ENCODE measurements at regions not wholly inside any gene's neighbourhood (a gene's known extent, or its start where the extent isn't known, plus 50 kb on each side); places are given as distances from the start of the nearest gene placed in this dataset.

DNA sequence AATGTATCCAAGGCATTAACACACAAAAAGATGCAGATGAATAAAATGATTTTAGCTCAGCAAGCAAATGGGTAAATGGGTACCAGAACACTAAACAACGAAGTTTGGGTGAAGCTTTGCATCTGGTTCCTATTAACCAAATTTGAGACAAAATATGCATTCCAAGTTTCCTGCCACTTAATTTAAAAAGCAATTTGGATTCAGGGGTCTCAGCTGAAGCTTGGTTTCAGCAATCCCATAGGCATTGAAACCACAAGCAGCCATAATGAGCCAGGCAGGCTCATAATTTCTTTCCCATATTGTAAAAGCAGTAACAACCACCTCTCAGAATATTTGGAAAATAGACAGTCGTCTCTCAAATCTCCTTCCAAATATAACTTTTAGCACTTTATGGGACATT lies 138.9 kb downstream of the NXNL2 start:
- ChIA-PET CTCF (interaction anchor here (2.1 kb wide), 1 partner anchor 13 kb away, joined by 5 read pairs; no protein-coding TSS in a partner anchor), POLR2A (no interaction called here)
- Histone ChIP-seq H3K27ac (ENCODE audit: extremely low read depth, low read depth, low read length) (no peak overlapping the region), H3K9me3 (ENCODE audit: control insufficient read depth, insufficient read depth, low read depth, low read length) (no peaks in the 10 kb centered on the region), H3K4me1 (ENCODE audit: control insufficient read depth, insufficient read depth, low read length) (no peaks in the 10 kb centered on the region), H3K4me3 (ENCODE audit: low read depth, low read length) (no peak overlapping the region), H3K36me3 (ENCODE audit: control insufficient read depth in 2 of 2, insufficient read depth in 1 of 2, low read length in 2 of 2) (no peaks in the 10 kb centered on the region)
- TF ChIP-seq RBAK (tag by site-specific recombination; IDR thresholded peaks at IDR 0.05) (no peak), MZF1 (tag by site-specific recombination; IDR thresholded peaks at IDR 0.05; ENCODE audit: borderline replicate concordance) (no peak), ZNF112 (tag by site-specific recombination; IDR thresholded peaks at IDR 0.05) (no peak)
- TF ChIP-seq, protein P1, sequence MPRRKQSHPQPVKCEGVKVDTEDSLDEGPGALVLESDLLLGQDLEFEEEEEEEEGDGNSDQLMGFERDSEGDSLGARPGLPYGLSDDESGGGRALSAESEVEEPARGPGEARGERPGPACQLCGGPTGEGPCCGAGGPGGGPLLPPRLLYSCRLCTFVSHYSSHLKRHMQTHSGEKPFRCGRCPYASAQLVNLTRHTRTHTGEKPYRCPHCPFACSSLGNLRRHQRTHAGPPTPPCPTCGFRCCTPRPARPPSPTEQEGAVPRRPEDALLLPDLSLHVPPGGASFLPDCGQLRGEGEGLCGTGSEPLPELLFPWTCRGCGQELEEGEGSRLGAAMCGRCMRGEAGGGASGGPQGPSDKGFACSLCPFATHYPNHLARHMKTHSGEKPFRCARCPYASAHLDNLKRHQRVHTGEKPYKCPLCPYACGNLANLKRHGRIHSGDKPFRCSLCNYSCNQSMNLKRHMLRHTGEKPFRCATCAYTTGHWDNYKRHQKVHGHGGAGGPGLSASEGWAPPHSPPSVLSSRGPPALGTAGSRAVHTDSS (tag by site-specific recombination; IDR thresholded peaks at IDR 0.05) = no peak

DNA sequence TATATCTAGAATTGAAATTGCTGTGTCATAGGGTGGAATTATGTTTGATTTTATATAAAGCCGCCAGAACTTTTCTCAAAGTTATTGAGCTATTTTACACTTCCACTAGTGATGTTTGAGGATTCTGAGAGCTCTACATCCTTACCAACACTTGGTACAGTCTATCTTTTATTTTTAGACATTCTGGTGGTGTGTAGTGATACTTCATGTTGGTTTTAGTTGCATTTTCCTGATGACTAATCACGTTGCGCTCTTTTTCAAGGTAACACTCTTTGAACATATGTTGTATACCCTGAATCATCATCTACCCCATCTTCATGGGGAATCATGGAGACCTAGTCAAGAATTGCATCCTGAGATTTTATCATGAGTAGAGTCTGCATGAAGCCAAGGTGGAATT lies 141.7 kb downstream of the NXNL2 start:
- CTCF ChIA-PET = interaction anchor here (0.6 to 1.6 kb wide), 3 partner anchors 14 to 83 kb away, joined by 3 read pairs; no protein-coding TSS in a partner anchor
- H3K9me3 ChIP-seq (ENCODE audit: control insufficient read depth, insufficient read depth, low read depth, low read length) = no peaks in the 10 kb centered on the region
- H3K4me3 ChIP-seq (ENCODE audit: low read depth, low read length) = no peak overlapping the region
- POLR2A ChIA-PET = no interaction called here
- no peak overlapping the region for H3K27ac ChIP-seq (ENCODE audit: extremely low read depth, low read depth, low read length)
- TF ChIP-seq TCF7L2 (IDR thresholded peaks at IDR 0.05; ENCODE audit: borderline replicate concordance, low read depth, low read length) (no peak), ZNF664 (tag by site-specific recombination; IDR thresholded peaks at IDR 0.05) (no peak), ZNF146 (tag by site-specific recombination; IDR thresholded peaks at IDR 0.05) (no peak), YY2 (tag by site-specific recombination; IDR thresholded peaks at IDR 0.05) (no peak), ZNF544 (tag by site-specific recombination; IDR thresholded peaks at IDR 0.05) (no peak), ZNF433 (tag by site-specific recombination; IDR thresholded peaks at IDR 0.05; ENCODE audit: low read depth) (no peak), ZNF140 (tag by site-specific recombination; IDR thresholded peaks at IDR 0.05) (no peak), ZNF747 (tag by site-specific recombination; IDR thresholded peaks at IDR 0.05) (no peak), ZNF155 (tag by site-specific recombination; IDR thresholded peaks at IDR 0.05) (no peak), ZNF514 (tag by site-specific recombination; IDR thresholded peaks at IDR 0.05) (no peak), ZNF423 (tag by site-specific recombination; IDR thresholded peaks at IDR 0.05) (no peak), ZNF510 (tag by site-specific recombination; IDR thresholded peaks at IDR 0.05; ENCODE audit: insufficient replicate concordance) (no peak), ZNF221 (tag by site-specific recombination; IDR thresholded peaks at IDR 0.05; ENCODE audit: borderline replicate concordance) (no peak), EGR2 (tag by site-specific recombination; IDR thresholded peaks at IDR 0.05; ENCODE audit: low read depth) (no peak), ZNF174 (tag by site-specific recombination; IDR thresholded peaks at IDR 0.05) (no peak), ZNF621 (tag by site-specific recombination; IDR thresholded peaks at IDR 0.05) (no peak)
- TF ChIP-seq, protein P2, sequence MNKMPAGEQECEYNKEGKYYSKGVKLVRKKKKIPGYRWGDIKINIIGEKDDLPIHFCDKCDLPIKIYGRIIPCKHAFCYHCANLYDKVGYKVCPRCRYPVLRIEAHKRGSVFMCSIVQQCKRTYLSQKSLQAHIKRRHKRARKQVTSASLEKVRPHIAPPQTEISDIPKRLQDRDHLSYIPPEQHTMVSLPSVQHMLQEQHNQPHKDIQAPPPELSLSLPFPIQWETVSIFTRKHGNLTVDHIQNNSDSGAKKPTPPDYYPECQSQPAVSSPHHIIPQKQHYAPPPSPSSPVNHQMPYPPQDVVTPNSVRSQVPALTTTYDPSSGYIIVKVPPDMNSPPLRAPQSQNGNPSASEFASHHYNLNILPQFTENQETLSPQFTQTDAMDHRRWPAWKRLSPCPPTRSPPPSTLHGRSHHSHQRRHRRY (tag by site-specific recombination; IDR thresholded peaks at IDR 0.05) = no peak
- TF ChIP-seq, protein P3, sequence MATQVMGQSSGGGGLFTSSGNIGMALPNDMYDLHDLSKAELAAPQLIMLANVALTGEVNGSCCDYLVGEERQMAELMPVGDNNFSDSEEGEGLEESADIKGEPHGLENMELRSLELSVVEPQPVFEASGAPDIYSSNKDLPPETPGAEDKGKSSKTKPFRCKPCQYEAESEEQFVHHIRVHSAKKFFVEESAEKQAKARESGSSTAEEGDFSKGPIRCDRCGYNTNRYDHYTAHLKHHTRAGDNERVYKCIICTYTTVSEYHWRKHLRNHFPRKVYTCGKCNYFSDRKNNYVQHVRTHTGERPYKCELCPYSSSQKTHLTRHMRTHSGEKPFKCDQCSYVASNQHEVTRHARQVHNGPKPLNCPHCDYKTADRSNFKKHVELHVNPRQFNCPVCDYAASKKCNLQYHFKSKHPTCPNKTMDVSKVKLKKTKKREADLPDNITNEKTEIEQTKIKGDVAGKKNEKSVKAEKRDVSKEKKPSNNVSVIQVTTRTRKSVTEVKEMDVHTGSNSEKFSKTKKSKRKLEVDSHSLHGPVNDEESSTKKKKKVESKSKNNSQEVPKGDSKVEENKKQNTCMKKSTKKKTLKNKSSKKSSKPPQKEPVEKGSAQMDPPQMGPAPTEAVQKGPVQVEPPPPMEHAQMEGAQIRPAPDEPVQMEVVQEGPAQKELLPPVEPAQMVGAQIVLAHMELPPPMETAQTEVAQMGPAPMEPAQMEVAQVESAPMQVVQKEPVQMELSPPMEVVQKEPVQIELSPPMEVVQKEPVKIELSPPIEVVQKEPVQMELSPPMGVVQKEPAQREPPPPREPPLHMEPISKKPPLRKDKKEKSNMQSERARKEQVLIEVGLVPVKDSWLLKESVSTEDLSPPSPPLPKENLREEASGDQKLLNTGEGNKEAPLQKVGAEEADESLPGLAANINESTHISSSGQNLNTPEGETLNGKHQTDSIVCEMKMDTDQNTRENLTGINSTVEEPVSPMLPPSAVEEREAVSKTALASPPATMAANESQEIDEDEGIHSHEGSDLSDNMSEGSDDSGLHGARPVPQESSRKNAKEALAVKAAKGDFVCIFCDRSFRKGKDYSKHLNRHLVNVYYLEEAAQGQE (tag by site-specific recombination; IDR thresholded peaks at IDR 0.05) = no peak
- TF ChIP-seq, protein P4, sequence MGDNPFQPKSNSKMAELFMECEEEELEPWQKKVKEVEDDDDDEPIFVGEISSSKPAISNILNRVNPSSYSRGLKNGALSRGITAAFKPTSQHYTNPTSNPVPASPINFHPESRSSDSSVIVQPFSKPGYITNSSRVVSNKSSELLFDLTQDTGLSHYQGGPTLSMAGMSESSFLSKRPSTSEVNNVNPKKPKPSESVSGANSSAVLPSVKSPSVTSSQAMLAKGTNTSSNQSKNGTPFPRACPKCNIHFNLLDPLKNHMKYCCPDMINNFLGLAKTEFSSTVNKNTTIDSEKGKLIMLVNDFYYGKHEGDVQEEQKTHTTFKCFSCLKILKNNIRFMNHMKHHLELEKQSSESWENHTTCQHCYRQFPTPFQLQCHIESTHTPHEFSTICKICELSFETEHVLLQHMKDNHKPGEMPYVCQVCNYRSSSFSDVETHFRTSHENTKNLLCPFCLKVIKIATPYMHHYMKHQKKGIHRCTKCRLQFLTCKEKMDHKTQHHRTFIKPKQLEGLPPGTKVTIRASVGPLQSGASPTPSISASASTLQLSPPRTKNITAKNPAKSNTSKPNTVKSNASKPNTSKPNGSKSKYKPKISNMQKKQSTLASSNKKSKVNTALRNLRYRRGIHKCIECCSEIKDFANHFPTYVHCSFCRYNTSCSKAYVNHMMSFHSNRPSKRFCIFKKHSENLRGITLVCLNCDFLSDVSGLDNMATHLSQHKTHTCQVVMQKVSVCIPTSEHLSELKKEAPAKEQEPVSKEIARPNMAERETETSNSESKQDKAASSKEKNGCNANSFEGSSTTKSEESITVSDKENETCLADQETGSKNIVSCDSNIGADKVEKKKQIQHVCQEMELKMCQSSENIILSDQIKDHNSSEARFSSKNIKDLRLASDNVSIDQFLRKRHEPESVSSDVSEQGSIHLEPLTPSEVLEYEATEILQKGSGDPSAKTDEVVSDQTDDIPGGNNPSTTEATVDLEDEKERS (tag by site-specific recombination; IDR thresholded peaks at IDR 0.05) = no peak
- no peaks in the 10 kb centered on the region for H3K36me3 ChIP-seq (ENCODE audit: control insufficient read depth in 2 of 2, insufficient read depth in 1 of 2, low read length in 2 of 2)
- no peaks in the 10 kb centered on the region for H3K4me1 ChIP-seq (ENCODE audit: control insufficient read depth, insufficient read depth, low read length)
